Fibroblast of skin of scalp (primary cell): ENCODE measurements at regions not wholly inside any gene's neighbourhood (a gene's known extent, or its start where the extent isn't known, plus 50 kb on each side); places are given as distances from the start of the nearest gene placed in this dataset.

Source experiments
- DNase-seq: peaks from one replicate; pipeline ENCODE4 v3.0.0-alpha.2; 2013

DNA sequence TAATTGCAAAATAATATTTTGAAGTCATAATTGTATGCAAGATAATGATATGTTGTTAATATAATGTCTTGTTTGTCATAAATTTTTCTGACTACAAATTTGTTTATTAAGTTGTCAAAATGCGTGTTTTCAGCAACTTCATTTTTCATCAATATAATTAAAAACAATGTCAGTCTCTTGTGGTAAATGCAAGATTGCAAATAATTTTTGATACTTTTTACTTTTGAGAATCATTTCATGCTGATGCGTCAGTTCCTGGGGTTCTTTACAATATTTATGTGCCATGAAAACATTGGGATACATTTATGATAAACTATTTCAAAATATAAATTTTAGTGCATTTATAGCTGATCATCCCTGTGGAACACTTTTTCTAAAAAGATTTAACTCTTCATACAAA is 1504.8 kb downstream of the BRD1 start:
- no peak for DNase-seq

DNA sequence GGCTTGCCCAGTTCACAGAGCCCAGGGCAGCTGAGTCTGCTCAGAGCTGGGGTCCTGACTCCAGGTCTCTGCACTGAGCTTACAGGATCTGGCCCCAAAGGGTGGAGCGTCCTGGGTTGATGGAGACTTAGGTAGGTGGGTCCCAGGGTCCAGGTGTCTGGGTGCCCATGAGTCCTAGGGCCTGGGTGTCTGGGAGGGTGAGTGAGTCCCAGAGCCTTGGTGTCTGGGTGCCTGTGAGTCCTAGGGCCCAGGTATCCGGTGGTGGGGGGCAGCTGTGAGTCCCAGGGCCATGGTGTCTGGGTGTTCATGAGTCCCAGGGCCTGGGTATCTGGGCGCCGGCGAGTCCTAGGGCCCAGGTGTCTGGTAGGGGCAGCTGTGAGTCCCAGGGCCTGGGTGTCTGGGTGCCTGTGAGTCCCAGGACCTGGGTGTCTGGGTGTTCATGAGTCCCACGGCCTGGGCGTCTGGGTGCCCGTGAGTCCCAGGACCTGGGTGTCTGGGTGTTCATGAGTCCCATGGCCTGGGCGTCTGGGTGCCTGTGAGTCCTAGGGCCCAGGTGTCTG is 1505.6 kb downstream of the BRD1 start:
- DNase-seq, result no peak

DNA sequence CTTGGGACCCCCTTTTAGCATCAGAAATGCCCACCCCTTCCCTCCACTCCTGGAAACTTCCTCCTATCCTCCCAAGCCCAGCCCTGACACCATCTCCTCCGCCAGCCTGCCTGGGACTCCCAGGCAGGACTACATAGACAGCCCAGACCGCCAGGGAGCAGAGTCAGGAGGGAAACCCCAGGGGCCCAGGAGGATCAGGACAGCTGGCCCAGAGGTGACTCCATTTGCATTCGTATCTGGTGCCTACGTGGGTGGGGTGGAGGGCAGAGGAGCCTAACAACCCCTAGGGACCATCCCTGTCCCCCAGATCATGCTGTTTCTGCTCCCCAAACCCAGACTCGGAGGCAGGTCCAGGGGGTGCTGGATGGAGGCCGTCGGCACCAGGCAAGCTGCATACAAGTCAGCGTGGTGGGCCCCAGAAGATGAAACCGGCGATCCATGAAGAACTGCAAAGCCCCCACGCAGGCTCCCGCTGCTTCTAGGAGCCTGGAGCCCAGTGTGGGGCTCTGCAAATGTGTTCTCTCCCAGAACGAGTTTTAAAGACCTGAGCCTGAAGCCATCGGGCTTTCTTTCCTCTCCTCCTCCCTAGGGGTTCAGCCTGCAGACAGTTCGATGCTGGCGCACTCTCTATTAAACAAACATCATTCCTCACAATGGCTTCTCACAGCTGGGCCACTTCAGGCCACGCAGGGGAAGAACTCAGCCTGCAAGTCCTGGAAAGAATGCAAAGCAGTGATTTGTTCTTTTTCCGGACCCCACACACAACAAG is 1506.8 kb downstream of the BRD1 start:
- DNase-seq, result peak; percentile 19

DNA sequence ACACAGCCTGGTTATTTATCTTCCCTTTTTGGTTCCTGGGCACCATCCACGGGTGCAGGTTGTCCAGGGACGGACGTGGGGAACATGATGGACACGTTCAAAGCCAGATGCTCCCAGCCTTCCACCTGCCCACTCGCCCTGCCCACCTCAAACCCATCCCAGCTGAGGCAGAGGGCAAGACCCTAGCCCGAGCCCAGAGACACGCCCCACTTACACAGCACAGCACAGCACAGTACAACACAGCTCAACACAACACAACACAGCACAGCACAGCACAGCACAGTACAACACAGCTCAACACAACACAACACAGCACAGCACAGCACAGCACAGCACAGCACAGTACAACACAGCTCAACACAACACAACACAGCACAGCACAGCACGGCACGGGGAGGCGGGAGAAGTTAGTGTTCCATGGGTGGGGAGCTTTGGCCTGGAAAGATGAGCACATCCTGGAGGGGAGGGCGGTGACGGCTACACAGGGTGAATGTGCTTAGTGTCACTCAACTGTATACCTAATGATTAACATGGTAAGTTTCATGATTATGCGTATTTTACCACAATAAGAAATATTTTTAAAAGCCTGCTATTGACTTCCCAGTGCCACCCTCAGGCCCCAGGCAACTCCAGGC is 1507.5 kb downstream of the BRD1 start:
- DNase-seq, result no peak

DNA sequence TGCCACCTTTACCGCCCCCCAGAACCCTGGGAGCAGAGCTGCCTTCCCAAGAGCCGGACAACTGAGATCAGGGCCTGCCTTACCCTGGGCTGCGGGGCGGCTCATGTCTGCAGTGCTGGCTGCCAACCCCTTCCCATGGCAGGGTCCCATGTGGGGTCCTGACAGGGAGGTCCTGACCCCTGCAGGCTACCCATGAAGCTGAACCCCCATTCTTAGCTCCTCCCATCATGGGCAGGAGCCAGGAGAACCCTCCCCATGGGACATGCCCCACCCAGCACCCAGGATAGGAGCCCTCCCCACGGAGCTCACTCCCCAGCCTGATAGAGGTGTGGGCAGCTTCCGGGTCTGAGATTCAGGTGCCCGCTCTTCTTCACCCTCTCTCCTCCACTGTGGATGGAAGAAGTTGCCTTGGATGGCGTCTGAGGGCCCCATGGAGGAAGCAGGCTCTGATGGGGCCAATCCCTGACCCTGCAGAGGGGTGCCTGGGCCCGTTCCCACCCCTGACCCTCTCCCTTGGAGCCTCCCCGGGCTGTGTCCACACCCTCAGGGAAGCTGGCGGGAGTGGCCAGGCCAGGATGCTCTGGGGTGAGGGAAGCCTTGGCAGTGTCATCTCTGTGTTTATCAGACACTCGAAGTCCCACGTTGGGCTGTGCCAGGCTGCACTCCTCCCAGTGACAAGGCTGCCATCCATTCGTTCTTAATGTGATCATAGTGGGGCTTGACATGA is 1508.2 kb downstream of the BRD1 start:
- no peak for DNase-seq

DNA sequence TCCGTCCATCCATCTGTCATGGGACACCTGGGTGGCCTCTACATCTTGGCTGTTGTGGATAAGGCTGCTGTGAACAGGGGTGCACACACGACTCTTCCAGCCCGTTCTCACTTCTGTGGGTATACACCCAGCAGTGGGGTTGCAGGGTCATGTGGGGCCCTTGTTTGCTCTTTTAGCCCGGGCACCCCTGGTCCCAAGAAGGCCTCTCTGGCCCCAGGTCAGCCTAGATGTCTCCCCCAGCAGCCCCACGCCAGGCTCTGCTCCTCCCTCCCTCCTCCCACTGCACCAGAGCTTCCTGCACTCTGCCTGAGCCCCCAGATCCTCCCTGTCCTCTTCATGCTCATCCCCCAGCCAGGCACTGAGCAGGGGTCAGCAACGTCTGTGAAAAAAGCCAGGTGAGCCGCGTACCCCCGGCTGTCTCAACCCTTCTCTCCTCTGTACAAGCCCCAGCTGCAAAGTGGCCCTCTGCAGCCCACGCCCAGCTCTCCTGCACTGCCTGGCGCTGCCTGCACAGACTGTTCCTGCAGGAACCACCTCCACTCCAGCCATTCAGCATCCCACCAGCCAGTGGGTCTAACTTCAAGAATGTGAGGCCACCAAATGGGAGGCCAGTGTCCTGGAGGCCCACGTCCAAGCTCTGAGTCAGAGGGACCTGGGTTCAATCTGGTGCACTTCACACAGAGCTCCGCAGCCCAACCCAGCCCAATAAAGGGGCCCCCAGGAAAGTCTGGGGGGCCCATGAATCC is 1508.9 kb downstream of the BRD1 start:
- no peak for DNase-seq

DNA sequence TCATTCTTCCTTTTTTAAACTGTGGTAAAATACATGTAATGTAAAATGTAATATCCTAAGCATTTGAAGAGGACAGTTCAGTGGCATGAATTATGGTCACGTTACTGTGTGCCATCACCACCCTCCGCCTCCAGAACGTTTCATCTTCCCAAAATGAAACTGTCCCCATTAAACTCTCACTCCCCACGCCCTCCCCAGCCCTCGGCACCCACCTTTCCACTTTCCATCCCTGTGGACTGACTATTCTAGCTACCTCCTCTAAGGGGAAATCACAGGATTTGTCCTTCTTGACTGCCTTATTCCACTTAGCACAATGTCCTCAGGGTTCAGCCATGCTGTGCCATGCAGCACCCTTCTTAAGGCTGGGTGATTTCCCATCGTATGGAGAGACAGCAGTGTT is 1509.5 kb downstream of the BRD1 start:
- no peak for DNase-seq

DNA sequence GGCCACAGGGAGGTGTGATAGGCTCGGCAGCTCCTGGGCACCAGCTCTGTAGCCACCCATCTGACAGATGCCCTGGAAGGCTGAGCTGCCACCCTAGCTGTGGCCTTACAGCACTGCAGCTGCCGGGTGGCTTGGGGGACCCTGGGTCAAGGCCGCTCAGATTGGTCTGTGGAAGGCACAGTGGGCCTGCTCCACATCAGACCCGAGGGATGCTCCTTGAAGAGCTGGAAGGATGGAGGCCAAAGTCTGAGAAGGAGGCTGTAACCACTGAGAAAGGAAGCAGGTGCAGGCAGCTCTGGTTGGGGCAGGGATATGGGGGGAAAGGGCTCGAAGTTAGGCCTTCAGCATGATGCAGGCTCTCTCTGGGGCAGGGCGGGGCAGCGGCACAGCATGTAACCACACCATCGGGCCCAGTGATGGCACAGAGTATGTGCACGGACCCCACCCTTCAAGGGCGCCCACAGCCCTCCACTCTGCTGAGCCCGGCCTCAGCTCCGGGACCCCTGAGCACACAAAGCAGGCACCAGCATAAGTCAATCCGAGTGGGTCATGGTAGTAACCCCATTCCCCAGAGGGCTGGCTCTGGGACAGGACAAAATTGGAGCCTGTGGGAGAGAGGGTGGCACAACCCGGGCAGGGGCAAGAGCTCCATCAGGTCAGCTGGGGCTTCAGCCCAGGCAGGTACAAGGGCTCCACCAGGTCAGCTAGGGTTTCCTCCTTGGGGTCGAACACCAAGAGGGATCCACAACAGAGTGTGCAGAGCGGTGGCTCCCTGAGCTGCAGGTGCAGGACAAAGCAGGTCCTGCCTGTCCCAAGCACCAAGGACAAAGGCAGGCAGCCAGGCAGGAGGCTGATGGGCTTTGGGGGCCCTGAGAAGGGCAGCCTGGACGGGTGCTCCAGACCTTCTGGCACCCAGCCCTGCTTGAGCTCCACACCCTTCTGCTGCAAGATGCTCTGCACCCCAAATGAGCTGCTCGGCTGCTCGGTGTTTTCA is 1511.1 kb downstream of the BRD1 start:
- DNase-seq, result no peak

DNA sequence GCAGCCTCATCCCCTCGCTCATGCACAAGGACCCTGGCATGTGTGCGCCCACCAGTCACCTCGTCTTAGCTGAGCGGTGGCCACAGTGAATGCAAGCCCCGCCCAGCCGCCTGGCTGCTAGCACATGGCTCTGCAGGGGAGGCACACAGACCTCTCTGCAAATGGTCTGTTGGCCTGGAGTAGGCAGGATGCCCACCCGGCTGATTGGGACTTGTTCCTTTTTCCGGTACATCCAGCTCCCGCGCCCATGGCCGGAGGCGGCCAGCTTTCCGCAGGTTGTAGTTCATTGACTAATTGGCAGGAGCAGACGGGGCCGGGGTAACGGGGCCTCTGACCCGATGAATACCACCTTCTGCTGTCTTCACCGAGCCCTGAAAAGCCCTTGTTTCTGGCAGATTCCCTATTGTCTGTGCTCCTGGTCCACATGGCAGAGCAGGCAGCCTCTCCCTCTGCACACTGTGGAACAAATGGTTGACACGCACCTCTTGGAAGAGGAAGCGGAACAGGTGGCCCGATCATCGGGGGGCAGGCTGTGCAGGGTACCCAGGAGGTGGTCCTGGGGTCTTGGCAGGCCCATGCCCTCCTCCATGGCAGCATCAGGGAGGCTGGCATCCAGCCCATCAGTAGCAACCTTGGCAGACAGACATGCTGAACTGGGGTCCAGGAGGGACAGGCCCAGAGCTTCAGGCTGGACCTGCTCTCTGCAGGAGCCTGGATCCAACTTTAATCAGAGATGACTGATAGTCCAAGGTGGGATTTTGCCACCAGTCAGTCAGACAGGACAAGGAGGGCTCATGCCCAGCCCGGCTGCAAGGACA is 1512.0 kb downstream of the BRD1 start:
- no peak for DNase-seq

DNA sequence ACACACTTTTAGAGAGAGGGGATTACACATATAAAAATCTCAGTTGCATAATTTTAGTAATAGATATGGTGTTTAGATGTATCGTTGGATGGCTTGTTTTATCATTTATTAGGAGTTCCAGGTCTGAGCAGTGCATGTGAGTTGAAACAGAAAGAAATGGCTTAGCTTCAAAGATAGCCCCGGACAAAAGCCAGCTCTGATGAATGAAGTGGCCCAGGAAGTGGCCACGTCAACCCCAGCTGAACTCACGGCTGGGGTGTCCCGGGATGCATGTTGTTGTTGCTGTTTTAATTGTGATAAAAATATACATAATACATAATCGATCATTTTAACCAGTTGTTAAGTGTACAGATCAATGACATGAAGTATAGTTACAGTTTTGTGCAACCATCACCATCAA is 1513.6 kb downstream of the BRD1 start:
- no peak for DNase-seq

DNA sequence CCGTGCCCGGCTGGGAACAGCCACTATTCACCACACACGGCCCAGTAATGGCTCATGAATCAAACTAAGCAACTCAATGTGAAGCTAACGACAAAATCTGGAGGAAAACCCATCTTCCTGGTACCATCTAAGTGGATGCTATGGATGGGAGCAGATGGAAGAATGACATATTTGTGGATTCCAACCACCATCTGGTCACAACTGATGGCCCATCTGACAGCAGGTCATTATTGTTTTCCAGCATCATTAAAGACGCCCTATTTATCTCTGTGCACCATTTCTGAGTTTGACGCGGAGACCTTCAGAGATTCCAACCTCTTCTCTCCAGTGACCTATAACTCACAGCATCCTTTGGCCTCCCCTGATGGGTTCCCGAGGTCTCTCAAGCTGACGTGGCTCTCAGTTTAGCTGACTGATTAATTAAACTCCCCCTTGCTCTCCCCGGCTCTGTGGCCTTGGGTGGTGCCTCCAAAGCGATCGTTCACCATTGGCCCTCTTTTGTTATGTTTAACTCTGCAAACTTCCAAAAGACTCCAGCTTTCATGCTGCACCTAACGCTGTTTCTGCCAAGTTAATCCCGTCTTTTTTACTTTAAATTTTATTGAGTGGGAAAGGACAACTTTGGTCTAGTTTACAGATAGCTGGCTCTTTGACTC is 1514.4 kb downstream of the BRD1 start:
- DNase-seq, result no peak

DNA sequence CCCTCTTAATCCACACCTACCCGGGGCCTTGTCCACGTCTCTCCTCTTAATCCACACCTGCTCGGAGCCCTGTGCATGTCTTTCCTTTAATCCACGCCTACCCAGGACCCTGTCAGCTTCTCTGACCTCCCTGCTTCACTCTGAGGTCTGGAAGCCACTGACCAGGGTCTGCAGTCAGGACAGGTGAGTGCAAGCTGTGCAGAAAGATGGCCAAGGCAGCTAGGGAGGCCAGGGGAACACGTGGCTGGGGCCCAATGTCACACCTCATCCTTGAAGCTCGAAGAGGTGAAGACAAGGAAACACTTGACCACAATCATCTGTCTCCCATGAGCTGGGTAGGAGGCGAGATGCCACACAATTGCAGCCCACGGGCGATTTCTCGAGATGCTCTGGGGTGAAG is 1516.9 kb downstream of the BRD1 start:
- no peak for DNase-seq

DNA sequence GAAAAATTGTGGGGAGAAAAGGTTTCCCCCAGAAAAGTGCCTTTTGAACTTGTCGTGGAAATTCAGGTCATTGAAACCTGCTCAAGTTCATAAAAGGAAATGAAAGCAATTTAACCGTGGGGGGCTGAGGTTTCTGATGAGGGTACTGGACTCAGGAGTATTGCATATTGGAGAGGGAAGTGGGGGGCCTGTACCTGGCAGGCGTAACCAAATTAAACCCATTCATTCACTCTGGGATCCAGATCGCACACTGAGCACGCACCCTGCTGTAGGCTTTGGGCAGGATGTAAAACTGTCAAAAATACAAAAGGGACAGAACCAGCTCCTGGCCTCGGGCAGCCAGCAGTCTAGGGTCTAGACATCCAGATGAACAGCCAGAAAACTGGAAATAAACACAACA is 1517.4 kb downstream of the BRD1 start:
- no peak for DNase-seq

DNA sequence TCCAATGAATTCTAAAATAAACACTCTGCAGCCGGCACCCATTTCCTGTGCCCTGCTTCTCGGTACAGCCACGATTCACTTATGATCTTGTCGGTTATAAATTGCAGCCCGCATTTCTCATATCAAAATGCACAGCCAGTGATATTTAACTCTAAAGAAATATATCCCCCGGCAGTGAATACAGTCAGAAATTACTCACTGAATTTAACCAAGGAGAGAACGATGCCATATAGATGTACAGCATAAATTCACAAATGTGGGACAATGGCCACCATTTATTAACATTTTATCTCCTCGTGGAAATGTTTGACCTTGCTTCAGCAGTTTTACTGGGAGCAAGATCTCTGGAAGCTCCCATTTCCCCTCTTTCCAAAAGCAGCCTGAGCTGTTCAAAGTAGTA is 1517.8 kb downstream of the BRD1 start:
- no peak for DNase-seq

DNA sequence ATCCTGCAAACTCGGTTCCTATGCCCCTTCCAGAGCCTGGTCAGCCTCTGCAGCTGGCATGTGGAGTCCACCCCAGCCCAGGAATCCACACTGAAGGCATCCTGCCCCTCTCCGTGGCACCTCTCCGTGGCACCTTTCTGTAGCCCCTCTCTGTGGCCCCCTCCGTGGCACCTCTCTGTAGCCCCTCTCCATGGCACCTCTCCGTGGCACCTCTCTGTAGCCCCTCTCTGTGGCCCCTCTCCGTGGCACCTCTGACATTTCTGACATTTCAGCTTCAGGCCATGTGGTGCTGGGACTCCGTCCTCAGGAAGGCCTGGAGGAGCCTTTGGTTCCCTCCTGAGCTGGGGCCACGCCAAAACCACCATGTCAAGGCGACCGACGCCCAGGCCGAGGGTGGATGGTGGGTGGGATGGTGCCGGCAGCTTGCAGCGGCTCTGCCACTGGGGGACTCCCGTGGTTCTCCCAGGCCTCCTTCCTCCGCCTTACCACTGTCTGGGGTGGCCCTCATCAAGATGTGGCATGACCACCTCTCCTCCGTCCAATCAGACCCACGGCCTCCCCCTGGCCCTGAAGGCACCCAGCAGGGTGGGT is 1518.5 kb downstream of the BRD1 start:
- DNase-seq, result no peak

DNA sequence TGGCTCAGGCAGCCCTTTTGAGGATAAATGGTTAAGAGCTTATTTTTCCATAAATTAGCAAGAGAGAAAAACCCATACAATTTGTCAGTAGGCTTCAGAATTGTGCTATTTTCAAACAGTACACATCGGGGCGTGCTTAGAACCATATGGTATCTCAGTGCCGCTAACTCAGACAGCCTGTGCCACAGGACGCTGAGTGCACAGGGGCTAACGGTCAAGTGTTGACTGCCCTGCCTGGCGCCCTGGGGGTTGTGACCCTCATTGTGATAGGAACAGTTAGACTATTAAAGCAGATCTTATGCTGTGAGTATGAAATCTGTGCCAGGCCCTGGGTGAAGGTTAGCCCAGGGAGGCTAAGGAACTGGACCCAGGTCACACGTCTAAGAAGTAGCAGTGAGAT is 1519.7 kb downstream of the BRD1 start:
- DNase-seq, result no peak

DNA sequence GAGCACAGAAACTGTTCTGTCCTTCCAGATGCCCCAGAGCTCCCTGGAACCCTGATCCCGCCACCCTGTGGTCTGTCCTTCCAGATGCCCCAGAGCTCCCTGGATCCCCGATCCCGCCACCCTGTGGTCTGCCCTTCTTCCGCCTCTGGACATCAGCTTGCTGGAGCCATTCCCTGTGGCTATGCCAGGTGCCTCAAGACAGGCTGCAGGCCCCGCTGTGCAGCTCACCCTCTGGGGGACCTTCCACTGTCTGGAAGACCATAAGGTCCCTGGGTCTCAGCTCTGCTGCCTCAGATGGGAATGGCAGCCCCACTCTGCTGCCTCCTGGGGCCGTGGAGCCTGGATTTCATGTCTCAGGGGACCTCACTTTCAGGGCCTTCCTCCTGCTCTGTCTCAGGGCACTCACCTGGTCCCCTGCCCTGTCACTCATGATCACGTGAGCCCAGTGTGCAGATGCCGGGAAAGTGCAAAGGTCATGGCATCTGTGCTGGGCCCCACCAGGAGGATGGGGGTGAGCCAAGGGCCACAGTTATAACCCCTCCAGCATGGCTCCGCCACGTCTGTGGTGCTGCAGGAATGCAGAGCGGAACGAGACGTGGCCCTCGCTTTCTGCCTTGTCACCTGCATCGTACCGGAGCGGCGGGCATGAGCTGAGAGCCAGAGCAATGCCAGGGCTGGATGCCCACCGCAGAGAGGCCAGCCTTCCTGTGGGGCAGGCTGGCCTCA is 1520.7 kb downstream of the BRD1 start:
- no peak for DNase-seq

DNA sequence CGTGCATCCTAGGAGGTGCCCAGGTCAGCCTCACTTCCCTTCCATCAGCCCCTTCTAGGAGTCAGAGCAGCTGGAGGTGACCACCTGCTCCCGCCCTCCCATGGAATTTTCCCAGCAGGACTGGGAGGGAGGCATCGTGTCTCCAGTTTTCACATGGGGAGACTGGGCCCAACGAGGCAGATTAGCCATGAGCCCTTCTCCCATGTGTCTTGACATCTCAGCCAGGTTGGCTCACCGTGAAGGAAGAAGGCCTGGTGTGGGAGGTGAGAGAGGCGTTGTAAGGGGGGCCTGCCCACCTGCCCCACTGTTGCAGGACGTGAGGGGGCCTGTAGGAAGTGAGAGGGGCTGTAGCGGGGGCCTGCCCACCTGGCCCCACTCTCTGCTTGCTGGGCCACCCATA is 1521.4 kb downstream of the BRD1 start:
- no peak for DNase-seq

DNA sequence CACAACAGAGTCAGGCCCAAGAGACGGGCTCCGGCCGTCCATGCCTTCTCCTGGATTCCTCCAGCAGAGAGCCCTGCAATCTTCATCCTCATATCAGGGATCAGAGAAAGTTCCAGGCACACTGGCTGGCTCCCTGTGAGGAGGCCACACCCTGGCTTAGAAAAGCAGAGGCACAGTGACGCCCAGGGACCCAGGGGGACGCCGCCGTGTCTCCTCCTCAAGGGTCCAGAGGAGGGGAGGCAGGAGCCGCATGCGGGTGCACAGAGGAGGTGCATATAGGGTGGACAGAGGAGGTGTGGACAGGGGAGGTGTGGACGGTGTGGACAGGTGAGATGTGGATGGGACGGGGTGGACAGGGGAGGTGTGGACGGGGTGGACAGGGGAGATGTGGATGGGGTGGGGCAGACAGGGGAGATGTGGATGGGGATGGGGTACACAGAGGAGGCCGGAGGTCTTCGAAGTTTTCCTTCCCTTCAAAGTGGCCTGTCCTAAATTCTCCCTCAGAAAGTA is 1521.9 kb downstream of the BRD1 start:
- DNase-seq, result no peak
